ENCODE measurements at regions not wholly inside any gene's neighbourhood (a gene's known extent, or its start where the extent isn't known, plus 50 kb on each side); places are given as distances from the start of the nearest gene placed in this dataset.

DNA sequence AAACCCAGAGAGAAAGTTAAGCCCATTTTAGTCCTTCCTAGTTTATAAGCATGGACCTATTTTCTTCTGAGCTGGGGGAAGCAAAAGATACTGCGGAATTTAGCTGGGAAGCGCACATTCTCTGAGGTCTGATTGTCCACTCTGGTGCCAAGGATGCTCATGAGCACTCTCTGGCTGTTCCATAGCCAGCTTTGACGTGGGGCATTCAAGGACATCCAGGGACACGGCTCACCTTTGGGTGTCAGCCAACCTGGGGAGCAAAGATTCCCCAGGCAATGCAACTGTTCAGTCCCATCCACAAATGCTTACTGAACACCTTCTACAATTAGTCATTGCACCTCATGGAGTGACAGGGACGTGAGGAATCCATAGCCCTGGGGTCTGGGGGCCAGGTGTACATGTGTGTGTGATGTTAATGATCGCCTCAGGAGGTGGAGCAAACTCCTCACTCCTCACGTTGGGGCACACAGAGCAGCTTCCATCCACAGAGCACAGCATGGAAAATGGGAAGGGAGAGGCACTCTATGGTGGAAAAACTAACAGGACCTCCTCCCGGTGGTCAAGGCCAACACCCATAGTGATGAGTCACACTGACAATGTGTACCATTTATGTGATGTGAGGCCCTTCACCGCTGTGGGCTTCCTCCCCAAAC is 67.5 kb upstream of the IGFBP3 start:
- Histone ChIP-seq H3K36me3 (ENCODE audit: low read depth, missing control alignments) (no peaks in the 10 kb centered on the region), H3K27ac (no peak overlapping the region), H3K4me3 (no peak overlapping the region), H3K9me3 (no peaks in the 10 kb centered on the region), H3K27me3 (no peaks in the 10 kb centered on the region), H3K4me1 (peaks cover 7% of the 10 kb centered on the region)
- intact Hi-C loops (cut with DNase I; ENCODE audit: low total_unique reads), result no loop called here
- TF ChIP-seq POLR2A (IDR thresholded peaks at IDR 0.05) (no peak), CTCF (IDR thresholded peaks at IDR 0.05) (no peak)
- WGBS, 2 donors, result 78 to 85% methylated on average over 9 of the region's 9 CpGs
- no peak for DNase-seq

- Histone ChIP-seq H3K27ac (no peak overlapping the region), H3K4me1 (peaks cover 8% of the 10 kb centered on the region), H3K9me3 (no peaks in the 10 kb centered on the region), H3K36me3 (ENCODE audit: low read depth, missing control alignments) (no peaks in the 10 kb centered on the region), H3K4me3 (no peak overlapping the region), H3K27me3 (no peaks in the 10 kb centered on the region)
- intact Hi-C loops (cut with DNase I; ENCODE audit: low total_unique reads), result no loop called here
- no peak for DNase-seq
- TF ChIP-seq CTCF (IDR thresholded peaks at IDR 0.05) (no peak), POLR2A (IDR thresholded peaks at IDR 0.05) (no peak)
- 86 to 90% methylated on average over 14 of the region's 14 CpGs for WGBS, 2 donors
Observed at GRCh38 chr7:45987521-45988290, 66.6 kb upstream of the IGFBP3 start.

DNA sequence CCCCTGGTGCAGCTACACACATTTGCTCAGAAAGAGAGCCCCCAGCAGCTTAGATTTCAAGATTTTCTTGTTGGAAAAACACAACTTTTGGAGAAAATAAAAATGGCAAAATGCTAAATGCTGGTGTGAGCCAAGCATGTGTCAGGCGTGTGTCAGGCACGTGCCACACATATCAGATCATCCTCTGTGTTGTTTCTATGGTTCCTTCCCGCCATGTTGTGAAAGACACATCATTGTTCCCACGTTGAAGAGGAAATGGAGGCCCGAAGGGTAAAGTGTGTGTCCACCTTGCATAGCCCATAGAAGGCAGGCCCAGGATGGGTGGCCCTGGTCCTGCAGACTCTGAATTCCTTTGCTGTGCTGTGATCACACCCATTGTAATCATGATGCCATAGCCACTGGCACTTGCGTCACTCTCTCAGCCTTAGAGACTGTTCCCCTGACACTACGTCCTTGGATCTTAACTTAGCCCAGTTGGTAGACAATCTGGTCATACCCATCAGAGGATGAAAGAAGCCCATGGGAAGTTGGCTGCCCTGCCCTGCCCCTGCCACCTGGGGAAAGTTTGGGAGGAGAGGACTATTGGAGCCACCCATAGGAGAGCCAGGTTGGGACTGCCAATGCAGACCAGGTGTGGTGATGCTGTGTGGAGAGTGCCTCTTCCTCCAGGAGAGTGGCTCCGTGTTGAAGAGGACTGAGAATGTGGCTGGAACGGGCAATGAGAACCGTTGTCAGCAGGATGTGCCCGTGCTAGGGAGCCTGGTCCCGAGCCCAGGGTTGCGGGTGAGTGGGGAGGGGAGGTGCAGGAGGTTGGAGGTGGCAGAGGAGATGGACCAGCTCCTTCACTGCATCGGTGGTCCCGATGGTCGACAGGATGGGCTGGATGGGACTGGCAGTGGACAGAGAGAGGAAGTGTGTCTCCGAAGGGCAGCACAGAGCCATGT is 65.6 kb upstream of the IGFBP3 start:
- Histone ChIP-seq H3K4me3 (no peak overlapping the region), H3K9me3 (no peaks in the 10 kb centered on the region), H3K27ac (no peak overlapping the region), H3K4me1 (peaks cover 8% of the 10 kb centered on the region), H3K27me3 (no peaks in the 10 kb centered on the region), H3K36me3 (ENCODE audit: low read depth, missing control alignments) (no peaks in the 10 kb centered on the region)
- intact Hi-C loops (cut with DNase I; ENCODE audit: low total_unique reads), result no loop called here
- WGBS, 2 donors, result 85 to 95% methylated on average over 17 of the region's 17 CpGs
- TF ChIP-seq POLR2A (IDR thresholded peaks at IDR 0.05) (no peak), CTCF (IDR thresholded peaks at IDR 0.05) (no peak)
- DNase-seq, result no peak

- H3K27me3 ChIP-seq, result no peaks in the 10 kb centered on the region
- 88 to 90% methylated on average over 4 of the region's 4 CpGs for WGBS, 2 donors
- no peaks in the 10 kb centered on the region for H3K9me3 ChIP-seq
- no peaks in the 10 kb centered on the region for H3K36me3 ChIP-seq (ENCODE audit: low read depth, missing control alignments)
- no peak for TF ChIP-seq CTCF (IDR thresholded peaks at IDR 0.05)
- no peak for TF ChIP-seq POLR2A (IDR thresholded peaks at IDR 0.05)
- no peak overlapping the region for H3K27ac ChIP-seq
- intact Hi-C loops (cut with DNase I; ENCODE audit: low total_unique reads), result no loop called here
- peak; percentile 2 for DNase-seq
- H3K4me3 ChIP-seq, result no peak overlapping the region
- H3K4me1 ChIP-seq, result peaks cover 8% of the 10 kb centered on the region
Observed at GRCh38 chr7:45985902-45986301, 64.8 kb upstream of the IGFBP3 start.
